GM12891 (cell line): ENCODE measurements at regions not wholly inside any gene's neighbourhood (a gene's known extent, or its start where the extent isn't known, plus 50 kb on each side); places are given as distances from the start of the nearest gene placed in this dataset.

Source experiments
- POLR2A ChIP-seq: IDR thresholded peaks from 2 replicates; pipeline ENCODE4 v1.6.1; 2011; ENCODE audit warnings: low read depth, low read length, control low read depth
- POLR2AphosphoS5 ChIP-seq: IDR thresholded peaks from 2 replicates; pipeline ENCODE4 v1.6.1; 2011; ENCODE audit warnings: low read depth, low read length, control low read depth
- POU2F2 ChIP-seq: IDR thresholded peaks from 2 replicates; pipeline ENCODE4 v1.6.1; 2011; ENCODE audit warnings: low read depth, mild to moderate bottlenecking, control low read depth, low read length, moderate library complexity
- SPI1 ChIP-seq: IDR thresholded peaks from 2 replicates; pipeline ENCODE4 v1.6.1; 2011; ENCODE audit warnings: low read depth, low read length, control low read depth
- TAF1 ChIP-seq: IDR thresholded peaks from 2 replicates; pipeline ENCODE4 v1.6.1; 2011; ENCODE audit warnings: low read depth, low read length, control low read depth

DNA sequence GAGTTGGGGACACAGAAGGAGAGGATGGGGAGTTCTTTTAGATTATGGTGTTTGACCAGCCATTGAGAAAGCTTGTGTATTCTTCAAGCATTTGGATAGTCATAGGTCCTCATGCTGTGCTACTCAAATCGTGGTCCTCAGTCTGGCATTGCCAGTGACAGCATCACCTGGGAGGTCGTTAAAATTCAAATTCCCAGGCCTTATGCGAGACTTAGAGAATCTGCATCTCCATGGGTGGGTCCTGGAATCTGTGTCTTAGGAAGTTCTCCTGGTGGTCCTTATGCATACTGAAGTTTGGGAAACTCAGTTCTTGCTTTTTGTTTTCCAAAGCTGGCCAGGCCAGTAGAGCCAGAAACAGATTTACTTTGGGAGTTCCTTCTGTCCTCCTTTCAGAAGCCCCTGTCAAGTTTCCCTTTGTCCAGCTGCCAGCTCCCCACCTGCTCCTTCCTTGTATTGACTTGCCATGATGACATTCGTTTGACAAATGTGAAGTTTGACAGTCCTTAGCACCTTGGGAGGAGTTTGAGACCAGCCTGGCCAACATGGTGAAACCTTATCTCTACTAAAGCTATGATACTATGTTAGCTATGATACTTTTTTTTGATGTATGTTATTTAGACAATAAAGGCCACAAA, 95.6 kb downstream of the PALM2AKAP2 start:
- no peak for TF ChIP-seq POLR2AphosphoS5
- TF ChIP-seq POLR2A = no peak
- no peak for TF ChIP-seq POU2F2
- no peak for TF ChIP-seq SPI1
- TF ChIP-seq TAF1 = no peak
